ENCODE measurements at regions not wholly inside any gene's neighbourhood (a gene's known extent, or its start where the extent isn't known, plus 50 kb on each side); places are given as distances from the start of the nearest gene placed in this dataset.

GRCh38 chr2:240351826-240352426, 83.5 kb upstream of the GPC1 start:
- Histone ChIP-seq H3K36me3 (no peaks in the 10 kb centered on the region), H3K27ac (no peak overlapping the region), H3K9me3 (no peaks in the 10 kb centered on the region), H3K4me3 (no peak overlapping the region), H3K27me3 (no peaks in the 10 kb centered on the region), H3K4me1 (peaks cover 0 to 2% (median 0%) of the 10 kb centered on the region in 4 donors)
- TF ChIP-seq POLR2AphosphoS5 (IDR thresholded peaks at IDR 0.05) (no peak), POLR2A (IDR thresholded peaks at IDR 0.05) (no peak), EP300 (IDR thresholded peaks at IDR 0.05; ENCODE audit: low read depth) (no peak), CTCF (IDR thresholded peaks at IDR 0.05) (no peak)
- no peak for DNase-seq
- 73% methylated on average over 14 of the region's 14 CpGs; no CpG with 5 or more reads in 1 of the 2 donors for WGBS, 2 donors (ENCODE audit: low coverage in 1 of 2)
- in situ Hi-C loops (cut with MboI; ENCODE audit: low pct_ligation_motif_present in 1 of 4, low pct_unique_long_range_greater_than_20kb in 1 of 4, low sequenced_read_pairs in 3 of 4), result no loop called here
- intact Hi-C loops (cut with DNase I; ENCODE audit: low total_unique reads), result no loop called here

- Histone ChIP-seq H3K36me3 (no peaks in the 10 kb centered on the region), H3K4me1 (peaks cover 0 to 2% (median 0%) of the 10 kb centered on the region in 4 donors), H3K4me3 (no peak overlapping the region), H3K9me3 (no peaks in the 10 kb centered on the region), H3K27me3 (no peaks in the 10 kb centered on the region), H3K27ac (no peak overlapping the region)
- TF ChIP-seq EP300 (IDR thresholded peaks at IDR 0.05; ENCODE audit: low read depth) (no peak), POLR2AphosphoS5 (IDR thresholded peaks at IDR 0.05) (no peak), CTCF (IDR thresholded peaks at IDR 0.05) (no peak), POLR2A (IDR thresholded peaks at IDR 0.05) (no peak)
- intact Hi-C loops (cut with DNase I; ENCODE audit: low total_unique reads), result no loop called here
- in situ Hi-C loops (cut with MboI; ENCODE audit: low pct_ligation_motif_present in 1 of 4, low pct_unique_long_range_greater_than_20kb in 1 of 4, low sequenced_read_pairs in 3 of 4), result no loop called here
- DNase-seq, result no peak
- 85% methylated on average over 16 of the region's 18 CpGs; no CpG with 5 or more reads in 1 of the 2 donors for WGBS, 2 donors (ENCODE audit: low coverage in 1 of 2)
These were observed 82.2 kb upstream of the GPC1 start for GRCh38 chr2:240353086-240353798.

GRCh38 chr2:240353944-240354343, 81.5 kb upstream of the GPC1 start:
- intact Hi-C loops (cut with DNase I; ENCODE audit: low total_unique reads), result no loop called here
- Histone ChIP-seq H3K27me3 (no peaks in the 10 kb centered on the region), H3K27ac (no peak overlapping the region), H3K36me3 (no peaks in the 10 kb centered on the region), H3K4me3 (no peak overlapping the region), H3K9me3 (no peaks in the 10 kb centered on the region), H3K4me1 (peaks cover 0 to 2% (median 0%) of the 10 kb centered on the region in 4 donors)
- 82% methylated on average over 9 of the region's 9 CpGs; no CpG with 5 or more reads in 1 of the 2 donors for whole genome bisulfite sequencing, 2 donors (ENCODE audit: low coverage in 1 of 2)
- DNase-seq, result no peak
- TF ChIP-seq POLR2A (IDR thresholded peaks at IDR 0.05), result no peak
- TF ChIP-seq CTCF (IDR thresholded peaks at IDR 0.05), result no peak
- TF ChIP-seq EP300 (IDR thresholded peaks at IDR 0.05; ENCODE audit: low read depth), result no peak
- TF ChIP-seq POLR2AphosphoS5 (IDR thresholded peaks at IDR 0.05), result no peak
- in situ Hi-C loops (cut with MboI; ENCODE audit: low pct_ligation_motif_present in 1 of 4, low pct_unique_long_range_greater_than_20kb in 1 of 4, low sequenced_read_pairs in 3 of 4), result no loop called here

- Histone ChIP-seq H3K4me3 (no peak overlapping the region), H3K27ac (no peak overlapping the region), H3K4me1 (peaks cover 0 to 2% (median 0%) of the 10 kb centered on the region in 4 donors), H3K36me3 (no peaks in the 10 kb centered on the region), H3K27me3 (no peaks in the 10 kb centered on the region), H3K9me3 (no peaks in the 10 kb centered on the region)
- 0 to 74% methylated on average over 1 to 13 of the region's 17 CpGs for WGBS, 2 donors (ENCODE audit: low coverage in 1 of 2)
- in situ Hi-C loops (cut with MboI; ENCODE audit: low pct_ligation_motif_present in 1 of 4, low pct_unique_long_range_greater_than_20kb in 1 of 4, low sequenced_read_pairs in 3 of 4) (no loop called here), intact Hi-C loops (cut with DNase I; ENCODE audit: low total_unique reads) (no loop called here)
- TF ChIP-seq POLR2AphosphoS5 (IDR thresholded peaks at IDR 0.05) (no peak), EP300 (IDR thresholded peaks at IDR 0.05; ENCODE audit: low read depth) (no peak), CTCF (IDR thresholded peaks at IDR 0.05) (no peak), POLR2A (IDR thresholded peaks at IDR 0.05) (no peak)
- no peak for DNase-seq
These were observed 80.2 kb upstream of the GPC1 start for GRCh38 chr2:240355001-240355891.
